ENCODE measurements at regions not wholly inside any gene's neighbourhood (a gene's known extent, or its start where the extent isn't known, plus 50 kb on each side); places are given as distances from the start of the nearest gene placed in this dataset.
"Not testable (repeated sequence)": the region's sequence is repeated elsewhere in the genome, so short reads cannot be mapped to it uniquely, and the experiment has no call there.

- TF ChIP-seq CTCF (conservative IDR thresholded peaks at IDR 0.05; ENCODE audit: low read depth, low read length); EZH2 (IDR thresholded peaks at IDR 0.05; ENCODE audit: borderline replicate concordance, low read depth, low read length, poor library complexity, severe bottlenecking): not testable (repeated sequence)
These were observed 177.1 kb upstream of the IRF2BP2 start for GRCh38 chr1:234787011-234787584.
